Fibroblast of villous mesenchyme (primary cell): ENCODE measurements at regions not wholly inside any gene's neighbourhood (a gene's known extent, or its start where the extent isn't known, plus 50 kb on each side); places are given as distances from the start of the nearest gene placed in this dataset.

Experiments used
- DNase-seq: peaks from one replicate; pipeline ENCODE4 v3.0.0-alpha.2; 2010; ENCODE audit warnings: low read depth
- H3K4me3 ChIP-seq: 2 replicates; pipeline ENCODE4 v1.5.1; 2011; ENCODE audit warnings: low read depth, mild to moderate bottlenecking, low read length
- TF ChIP-seq, protein P1 (sequence below): IDR thresholded peaks from 2 replicates; pipeline ENCODE4 v1.5.1; 2012; ENCODE audit warnings: low read depth, mild to moderate bottlenecking, low read length; ENCODE audit not compliant: insufficient read depth

DNA sequence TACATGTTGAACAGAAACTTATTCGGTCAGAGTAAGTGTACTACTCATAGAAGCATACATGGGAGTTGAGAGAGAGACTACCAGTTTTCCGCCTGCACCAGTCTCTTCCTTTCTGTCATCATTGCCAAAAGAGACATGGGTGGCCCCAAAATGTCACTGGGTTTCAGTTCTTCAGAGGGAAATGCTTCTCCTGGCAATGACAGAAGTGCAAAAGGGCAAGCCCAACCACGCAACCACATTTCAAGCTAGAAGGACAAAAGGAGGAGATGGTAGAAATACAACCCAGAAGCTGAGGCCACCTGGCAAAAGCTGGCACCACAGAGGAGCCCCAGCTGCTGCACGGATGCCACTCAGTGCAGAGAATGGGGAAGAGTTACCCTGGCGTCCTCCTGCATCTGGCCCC, 320.1 kb downstream of the BCOR start:
- DNase-seq = no peak
- TF ChIP-seq, protein P1, sequence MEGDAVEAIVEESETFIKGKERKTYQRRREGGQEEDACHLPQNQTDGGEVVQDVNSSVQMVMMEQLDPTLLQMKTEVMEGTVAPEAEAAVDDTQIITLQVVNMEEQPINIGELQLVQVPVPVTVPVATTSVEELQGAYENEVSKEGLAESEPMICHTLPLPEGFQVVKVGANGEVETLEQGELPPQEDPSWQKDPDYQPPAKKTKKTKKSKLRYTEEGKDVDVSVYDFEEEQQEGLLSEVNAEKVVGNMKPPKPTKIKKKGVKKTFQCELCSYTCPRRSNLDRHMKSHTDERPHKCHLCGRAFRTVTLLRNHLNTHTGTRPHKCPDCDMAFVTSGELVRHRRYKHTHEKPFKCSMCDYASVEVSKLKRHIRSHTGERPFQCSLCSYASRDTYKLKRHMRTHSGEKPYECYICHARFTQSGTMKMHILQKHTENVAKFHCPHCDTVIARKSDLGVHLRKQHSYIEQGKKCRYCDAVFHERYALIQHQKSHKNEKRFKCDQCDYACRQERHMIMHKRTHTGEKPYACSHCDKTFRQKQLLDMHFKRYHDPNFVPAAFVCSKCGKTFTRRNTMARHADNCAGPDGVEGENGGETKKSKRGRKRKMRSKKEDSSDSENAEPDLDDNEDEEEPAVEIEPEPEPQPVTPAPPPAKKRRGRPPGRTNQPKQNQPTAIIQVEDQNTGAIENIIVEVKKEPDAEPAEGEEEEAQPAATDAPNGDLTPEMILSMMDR = no peak
- no peak overlapping the region for H3K4me3 ChIP-seq

DNA sequence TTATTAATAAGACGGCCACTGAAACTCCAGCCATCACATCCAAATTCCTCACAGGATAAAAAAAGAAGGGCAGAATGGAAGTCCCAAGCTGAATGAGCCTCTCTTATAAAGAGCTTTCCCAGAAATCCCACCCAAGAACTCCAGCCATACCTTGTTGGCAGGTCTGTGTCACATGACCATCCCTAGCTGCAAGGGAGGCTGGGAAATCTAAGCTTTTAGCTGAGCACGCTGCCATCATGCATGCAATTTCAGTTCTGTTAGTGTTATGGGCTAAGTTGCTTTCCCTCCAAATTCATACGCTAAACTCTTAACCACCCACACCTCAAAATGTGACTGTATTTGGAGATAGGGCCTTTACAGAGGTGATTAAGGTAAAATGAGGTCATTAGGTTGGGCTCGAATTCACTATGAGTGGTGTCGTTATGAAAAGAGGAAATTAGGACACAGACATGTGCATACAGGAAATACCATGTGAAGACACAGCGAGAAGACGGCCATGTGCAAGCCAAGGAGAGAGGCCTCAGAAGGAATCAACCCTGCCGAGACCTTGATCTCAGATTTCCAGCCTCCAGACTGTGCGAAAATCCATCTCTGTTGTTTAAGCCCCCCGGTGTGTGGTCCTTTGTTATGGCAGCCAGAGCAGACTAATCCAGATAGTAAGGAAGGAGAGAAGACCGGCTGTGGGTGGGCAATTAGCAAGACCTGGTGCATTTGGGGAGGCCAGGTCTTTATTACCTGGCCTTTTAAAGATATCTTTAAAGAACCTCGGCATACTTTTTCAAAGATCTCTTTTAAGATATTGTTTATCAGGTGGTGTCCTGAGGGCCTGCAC, 317.6 kb downstream of the BCOR start:
- DNase-seq = no peak
- no peak overlapping the region for H3K4me3 ChIP-seq
- TF ChIP-seq, protein P1 = no peak

DNA sequence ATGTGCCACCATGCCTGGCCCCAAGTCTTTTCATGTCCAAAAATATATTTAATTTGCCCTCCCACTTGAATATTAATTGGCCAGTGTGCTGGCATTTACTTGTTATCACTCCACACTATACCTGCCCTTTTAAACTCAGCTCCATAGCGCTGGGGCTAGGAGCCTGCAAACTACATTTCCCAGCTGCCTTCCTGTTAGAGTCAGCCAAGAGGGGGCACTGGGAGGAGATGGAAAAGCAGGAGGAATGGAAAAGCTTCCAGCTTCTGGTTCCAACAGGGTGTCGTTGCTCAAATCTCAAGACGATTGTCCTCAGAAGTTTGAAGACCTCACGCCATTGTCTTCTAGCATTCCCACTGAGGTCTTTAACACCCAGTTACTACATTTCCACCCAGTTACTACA, 315.5 kb downstream of the BCOR start:
- no peak for DNase-seq
- H3K4me3 ChIP-seq = no peak overlapping the region
- TF ChIP-seq, protein P1 = no peak

DNA sequence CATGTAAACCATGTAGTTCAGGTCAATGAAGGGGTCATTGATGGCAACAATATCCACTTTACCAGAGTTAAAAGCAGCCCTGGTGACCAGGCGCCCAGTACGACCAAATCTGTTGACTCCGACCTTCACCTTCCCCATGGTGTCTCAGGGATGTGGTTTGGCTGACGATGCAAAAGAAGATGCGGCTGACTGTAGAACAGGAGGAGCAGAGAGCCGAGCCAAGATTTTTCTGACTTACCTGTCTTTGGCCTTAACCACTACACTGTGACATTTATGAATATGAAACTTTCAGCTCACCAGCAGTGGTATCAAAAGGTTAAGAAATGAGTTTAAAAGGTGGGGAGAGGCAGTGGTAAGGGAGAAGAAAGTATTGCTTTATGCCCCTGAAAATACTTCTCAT, 309.8 kb downstream of the BCOR start:
- TF ChIP-seq, protein P1 = no peak
- no peak for DNase-seq
- no peak overlapping the region for H3K4me3 ChIP-seq

DNA sequence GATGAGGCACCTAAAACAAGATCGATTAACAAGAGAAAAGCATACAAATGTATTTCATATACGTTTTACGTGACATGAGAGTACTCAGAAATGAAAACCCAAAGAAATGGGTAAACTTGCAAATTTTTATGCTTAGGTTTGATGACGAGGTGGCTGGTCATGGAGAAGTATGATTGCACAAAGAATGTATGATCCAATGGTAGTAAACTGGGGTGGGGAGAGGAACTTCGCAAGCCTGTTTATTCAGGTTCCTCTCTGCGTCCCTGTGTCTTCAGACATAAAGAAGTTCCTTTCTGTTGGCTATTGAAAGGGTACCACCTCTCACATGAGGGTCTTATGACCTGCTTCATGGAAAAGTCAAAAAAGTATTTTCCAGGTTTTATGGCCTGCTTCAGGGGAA, 309.2 kb downstream of the BCOR start:
- no peak overlapping the region for H3K4me3 ChIP-seq
- no peak for DNase-seq
- TF ChIP-seq, protein P1 = no peak

DNA sequence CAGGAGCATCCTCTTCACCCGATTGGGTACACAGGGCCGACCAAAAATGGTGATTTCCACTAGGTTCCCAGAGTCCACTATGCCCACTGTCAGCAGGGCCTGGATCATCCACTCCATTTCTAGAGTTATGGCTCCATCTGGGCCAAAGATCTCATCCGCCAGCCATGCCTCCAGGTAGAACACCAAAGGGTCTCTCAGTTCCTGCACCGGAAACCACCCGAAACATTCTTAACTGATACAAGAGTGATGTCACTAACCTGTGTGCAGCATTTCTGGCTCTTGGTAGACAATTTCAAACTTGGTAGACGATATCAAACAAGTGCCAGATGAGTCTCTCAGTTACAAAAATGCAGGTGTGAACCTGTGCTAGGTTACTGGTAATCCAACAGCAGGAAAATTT, 306.1 kb downstream of the BCOR start:
- no peak overlapping the region for H3K4me3 ChIP-seq
- TF ChIP-seq, protein P1 = no peak
- no peak for DNase-seq

DNA sequence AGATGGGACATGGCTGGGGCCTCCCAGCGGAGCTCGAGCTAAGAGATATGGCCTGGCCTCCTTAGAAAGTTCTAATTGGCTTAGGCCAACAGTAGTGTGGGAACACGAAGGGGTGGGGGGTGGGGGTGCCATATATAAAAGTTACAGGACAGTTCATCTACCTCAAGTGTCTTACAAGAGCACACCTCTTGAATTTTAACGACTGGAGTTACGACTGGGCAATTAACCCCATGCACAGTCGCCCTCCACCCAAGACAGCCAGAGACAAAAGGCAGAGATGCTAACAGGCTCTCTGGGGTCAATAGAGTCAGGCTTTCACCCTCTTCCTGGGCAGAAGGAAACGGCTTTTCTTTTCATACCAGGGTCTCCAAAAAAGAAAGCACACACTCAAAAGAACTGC, 302.2 kb downstream of the BCOR start:
- TF ChIP-seq, protein P1 = no peak
- H3K4me3 ChIP-seq = no peak overlapping the region
- DNase-seq = no peak
